Vagina (tissue), 2 donors: ENCODE measurements at regions not wholly inside any gene's neighbourhood (a gene's known extent, or its start where the extent isn't known, plus 50 kb on each side); places are given as distances from the start of the nearest gene placed in this dataset.

ENCODE experiments used
- CTCF ChIP-seq, 3 experiments: fragments of 450-650 bp in 2 of 3; fragments of 200-600 bp in 1 of 3; sonication (generic) in 1 of 3; IDR thresholded peaks; one replicate each; pipeline ENCODE4 v1.5.1; 2017 to 2019; ENCODE audit warnings: antibody characterized with exemption in 3 of 3, mild to moderate bottlenecking in 2 of 3, moderate library complexity in 2 of 3
- POLR2A ChIP-seq, 2 donors: fragments of 450-650 bp; IDR thresholded peaks; one replicate each; pipeline ENCODE4 v1.6.1; 2017; ENCODE audit warnings: antibody characterized with exemption in 2 of 2, mild to moderate bottlenecking in 2 of 2, moderate library complexity in 2 of 2
- POLR2AphosphoS5 ChIP-seq, 2 donors: sonication (generic); formaldehyde crosslinking; IDR thresholded peaks; one replicate each; pipeline ENCODE4 v1.9.0; 2017; ENCODE audit warnings: antibody characterized with exemption in 2 of 2, mild to moderate bottlenecking in 2 of 2, low read depth in 1 of 2; ENCODE audit not compliant: insufficient read depth in 1 of 2

- no peak for TF ChIP-seq POLR2AphosphoS5 (IDR thresholded peaks at IDR 0.05; ENCODE audit: insufficient read depth in 1 of 2, low read depth in 1 of 2)
- no peak for TF ChIP-seq CTCF (IDR thresholded peaks at IDR 0.05)
- no peak for TF ChIP-seq POLR2A (IDR thresholded peaks at IDR 0.05)
These were observed 805.9 kb downstream of the PCDH17 start for GRCh38 chr13:58437427-58437826.
